ENCODE measurements at regions not wholly inside any gene's neighbourhood (a gene's known extent, or its start where the extent isn't known, plus 50 kb on each side); places are given as distances from the start of the nearest gene placed in this dataset.

DNA sequence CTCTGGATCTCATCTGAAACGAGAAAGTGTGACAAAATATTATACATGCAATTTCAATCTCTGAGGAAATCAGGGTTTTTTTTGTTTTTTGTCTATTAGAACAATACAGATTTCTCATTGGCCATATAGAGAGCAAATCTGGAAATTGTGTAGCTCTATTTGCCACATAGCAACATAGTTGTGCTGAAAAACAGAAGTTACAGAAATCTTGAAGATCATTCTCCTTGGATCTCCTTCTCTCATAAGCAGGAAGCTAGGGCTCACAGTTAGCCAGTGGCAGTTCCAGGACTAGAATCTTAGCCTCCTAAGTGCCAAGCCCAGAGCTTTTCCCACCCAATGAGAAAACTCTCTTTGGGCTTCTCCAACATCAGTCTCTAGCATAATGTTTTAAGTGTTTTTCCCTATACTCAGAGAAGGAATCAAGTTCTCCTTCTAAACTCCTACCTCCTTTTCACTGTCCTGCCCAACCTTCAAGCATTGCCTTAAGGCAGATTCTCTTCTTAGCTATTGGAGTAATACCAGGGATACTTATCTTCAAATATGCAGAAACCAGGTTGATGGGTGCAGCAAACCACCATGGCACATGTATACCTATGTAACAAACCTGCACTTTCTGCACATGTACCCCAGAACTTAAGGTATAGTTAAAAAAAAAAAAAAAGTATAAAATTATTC, 211.6 kb downstream of the ALDH8A1 start:
- TF ChIP-seq, protein P1, sequence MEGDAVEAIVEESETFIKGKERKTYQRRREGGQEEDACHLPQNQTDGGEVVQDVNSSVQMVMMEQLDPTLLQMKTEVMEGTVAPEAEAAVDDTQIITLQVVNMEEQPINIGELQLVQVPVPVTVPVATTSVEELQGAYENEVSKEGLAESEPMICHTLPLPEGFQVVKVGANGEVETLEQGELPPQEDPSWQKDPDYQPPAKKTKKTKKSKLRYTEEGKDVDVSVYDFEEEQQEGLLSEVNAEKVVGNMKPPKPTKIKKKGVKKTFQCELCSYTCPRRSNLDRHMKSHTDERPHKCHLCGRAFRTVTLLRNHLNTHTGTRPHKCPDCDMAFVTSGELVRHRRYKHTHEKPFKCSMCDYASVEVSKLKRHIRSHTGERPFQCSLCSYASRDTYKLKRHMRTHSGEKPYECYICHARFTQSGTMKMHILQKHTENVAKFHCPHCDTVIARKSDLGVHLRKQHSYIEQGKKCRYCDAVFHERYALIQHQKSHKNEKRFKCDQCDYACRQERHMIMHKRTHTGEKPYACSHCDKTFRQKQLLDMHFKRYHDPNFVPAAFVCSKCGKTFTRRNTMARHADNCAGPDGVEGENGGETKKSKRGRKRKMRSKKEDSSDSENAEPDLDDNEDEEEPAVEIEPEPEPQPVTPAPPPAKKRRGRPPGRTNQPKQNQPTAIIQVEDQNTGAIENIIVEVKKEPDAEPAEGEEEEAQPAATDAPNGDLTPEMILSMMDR (IDR thresholded peaks at IDR 0.05; ENCODE audit: low read depth, low read length): no peak
- no peak for DNase-seq (ENCODE audit: extremely low read depth, low read depth)

DNA sequence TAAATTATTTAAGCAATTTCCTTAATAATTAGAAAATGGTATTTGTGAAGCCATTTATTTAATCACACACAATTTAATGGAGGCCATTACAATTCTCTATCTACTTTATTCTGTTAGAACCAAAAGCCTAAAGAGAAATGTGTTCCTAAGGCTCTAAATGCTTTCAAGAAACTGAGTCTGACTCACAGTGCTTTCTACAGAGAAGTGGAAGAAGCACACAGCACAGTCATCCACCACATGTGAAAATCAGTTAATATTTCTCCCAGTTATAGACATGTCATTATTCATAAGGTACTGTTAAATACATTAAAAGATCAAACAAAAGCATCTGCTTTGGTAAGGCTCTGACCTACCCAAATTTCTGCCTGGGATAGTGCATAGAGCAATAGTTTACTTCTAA, 214.4 kb downstream of the ALDH8A1 start:
- no peak for DNase-seq (ENCODE audit: extremely low read depth, low read depth)
- TF ChIP-seq, protein P1 (IDR thresholded peaks at IDR 0.05; ENCODE audit: low read depth, low read length): no peak

DNA sequence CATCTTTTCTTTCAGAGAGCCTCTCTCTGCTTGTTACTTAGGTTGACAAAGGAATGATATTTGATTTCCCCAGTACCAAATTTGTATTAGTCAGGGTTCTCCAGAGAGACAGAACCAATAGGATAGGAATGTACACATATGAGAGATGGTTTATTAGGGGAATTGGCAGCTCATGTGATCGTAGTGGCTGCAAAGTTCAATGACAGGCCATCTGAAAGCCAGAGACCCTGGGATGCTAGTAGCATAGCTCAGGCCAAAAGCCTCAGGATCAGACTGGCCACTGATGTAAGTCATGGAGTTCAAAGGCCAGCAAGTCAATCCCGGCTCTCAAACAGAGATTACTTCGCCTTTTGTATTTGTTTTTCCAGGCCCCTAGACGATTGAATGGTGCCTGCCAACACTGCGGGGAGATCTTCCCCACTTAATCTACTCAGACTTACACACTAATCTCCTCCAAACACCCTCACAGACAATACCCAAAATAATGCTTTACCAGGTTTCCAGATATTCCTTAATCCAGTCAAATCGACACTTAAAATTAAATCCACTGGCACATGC, 215.5 kb downstream of the ALDH8A1 start:
- no peak for DNase-seq (ENCODE audit: extremely low read depth, low read depth)
- TF ChIP-seq, protein P1 (IDR thresholded peaks at IDR 0.05; ENCODE audit: low read depth, low read length): no peak

DNA sequence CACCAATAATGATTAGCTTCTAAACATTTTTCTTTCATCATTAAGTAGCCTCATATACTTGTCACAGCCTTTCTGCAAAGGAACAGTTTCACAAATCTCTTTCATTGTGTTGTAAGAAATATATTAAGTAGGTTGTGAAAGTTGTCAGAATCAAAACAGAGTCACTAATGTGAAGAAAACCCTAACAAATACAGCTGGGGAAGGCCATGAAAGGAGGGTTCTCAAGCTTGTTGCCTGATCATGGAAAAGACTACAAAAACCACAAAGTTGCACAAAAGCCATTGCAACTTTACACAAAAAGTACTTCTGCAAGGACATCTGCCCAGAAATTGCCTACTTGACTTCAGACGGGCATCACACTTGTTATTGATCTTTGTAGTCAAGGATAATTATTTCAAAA, 216.1 kb downstream of the ALDH8A1 start:
- TF ChIP-seq, protein P1 (IDR thresholded peaks at IDR 0.05; ENCODE audit: low read depth, low read length): no peak
- no peak for DNase-seq (ENCODE audit: extremely low read depth, low read depth)

DNA sequence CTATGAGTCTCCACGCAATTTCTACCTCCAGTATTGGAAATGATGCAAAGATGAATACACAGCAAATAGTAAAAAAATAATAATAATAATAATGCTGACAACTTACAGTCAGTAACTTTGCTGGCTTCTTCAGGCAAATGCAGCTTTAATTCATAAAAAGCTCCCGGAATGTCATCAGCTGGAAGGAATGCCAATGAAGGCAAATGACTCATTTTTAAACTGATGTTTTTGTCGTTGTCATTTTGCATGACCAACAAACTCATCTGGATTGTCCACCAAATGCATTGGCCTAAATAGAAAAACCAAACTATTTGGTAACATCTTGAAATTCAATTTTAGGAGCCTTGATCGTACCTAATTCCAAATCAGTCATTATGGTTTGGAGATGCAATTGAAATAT, 217.1 kb downstream of the ALDH8A1 start:
- TF ChIP-seq, protein P1 (IDR thresholded peaks at IDR 0.05; ENCODE audit: low read depth, low read length): no peak
- DNase-seq (ENCODE audit: extremely low read depth, low read depth): no peak

DNA sequence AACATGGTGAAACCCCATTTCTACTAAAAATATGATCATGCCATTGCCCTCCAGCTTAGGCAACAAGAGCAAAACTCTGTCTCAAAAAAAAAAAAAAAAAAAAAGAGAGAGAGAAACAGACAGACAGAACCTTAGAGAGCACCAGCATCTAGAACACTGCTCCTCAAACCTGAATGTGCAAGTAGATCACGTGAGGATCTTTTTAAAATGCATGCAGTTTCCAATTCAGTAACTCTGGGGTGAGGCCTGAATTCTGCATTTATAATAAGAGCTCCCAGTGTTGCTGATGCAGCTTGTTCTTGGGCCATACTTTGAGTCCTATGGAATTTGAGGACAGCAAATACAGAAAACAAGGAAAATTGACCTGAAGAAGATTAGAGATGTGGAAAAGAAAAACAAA, 218.3 kb downstream of the ALDH8A1 start:
- TF ChIP-seq, protein P1 (IDR thresholded peaks at IDR 0.05; ENCODE audit: low read depth, low read length): no peak
- no peak for DNase-seq (ENCODE audit: extremely low read depth, low read depth)

DNA sequence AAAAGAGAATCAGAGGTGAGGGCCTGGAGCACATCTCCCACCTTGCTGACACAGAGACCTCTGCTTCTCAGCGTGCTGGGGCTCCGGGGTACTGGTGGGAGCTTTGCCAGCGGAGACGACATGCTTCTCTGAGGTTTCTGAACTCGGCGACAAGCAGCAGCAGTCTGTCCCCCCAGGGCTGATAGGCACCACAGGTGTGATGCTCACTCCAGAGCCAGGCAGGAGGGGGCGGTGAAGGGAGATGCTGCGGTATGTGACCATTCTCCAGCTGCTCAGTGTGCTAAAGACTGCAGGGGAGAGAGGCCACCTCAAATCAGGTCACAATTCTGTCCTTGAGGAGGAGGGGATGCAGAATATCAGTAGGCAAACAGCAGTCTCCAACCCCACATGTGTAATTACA, 219.9 kb downstream of the ALDH8A1 start:
- DNase-seq (ENCODE audit: extremely low read depth, low read depth): no peak
- TF ChIP-seq, protein P1 (IDR thresholded peaks at IDR 0.05; ENCODE audit: low read depth, low read length): no peak

Data from AG09319 (cell line).